ENCODE measurements at regions not wholly inside any gene's neighbourhood (a gene's known extent, or its start where the extent isn't known, plus 50 kb on each side); places are given as distances from the start of the nearest gene placed in this dataset.

DNA sequence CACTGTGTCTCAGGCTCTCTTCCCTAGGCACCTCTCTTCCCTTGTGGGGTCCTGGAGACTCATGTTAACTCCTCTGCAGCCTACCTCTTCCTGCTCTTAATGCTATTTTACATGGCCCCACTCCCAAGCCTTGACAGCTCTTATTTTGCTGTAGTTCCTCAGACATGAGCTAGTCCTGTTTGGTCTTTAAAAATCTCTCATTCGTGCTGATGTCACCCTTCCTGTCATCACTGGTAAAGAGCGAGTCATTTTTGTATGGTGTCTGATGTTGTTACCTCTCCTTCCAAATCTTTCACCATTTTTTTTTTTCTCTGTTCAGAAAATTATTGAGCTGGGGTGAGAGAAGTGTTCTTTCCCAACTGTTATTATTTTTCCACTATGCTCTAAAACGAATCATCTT lies 84.8 kb upstream of the ZBED5 start:
- intact Hi-C loops (cut with DNase I; ENCODE audit: low total_unique reads) = no loop called here
- H3K4me1 ChIP-seq = no peaks in the 10 kb centered on the region
- DNase-seq (ENCODE audit: low spot score in 2 of 2) = no peak
- TF ChIP-seq POLR2AphosphoS5 (IDR thresholded peaks at IDR 0.05) = no peak
- no peak for TF ChIP-seq CTCF (IDR thresholded peaks at IDR 0.05)
- no peak for TF ChIP-seq POLR2A (IDR thresholded peaks at IDR 0.05)
- H3K9me3 ChIP-seq = no peaks in the 10 kb centered on the region
- no peak overlapping the region for H3K27ac ChIP-seq
- no peaks in the 10 kb centered on the region for H3K27me3 ChIP-seq
- H3K4me3 ChIP-seq = no peak overlapping the region
- H3K36me3 ChIP-seq = no peaks in the 10 kb centered on the region

DNA sequence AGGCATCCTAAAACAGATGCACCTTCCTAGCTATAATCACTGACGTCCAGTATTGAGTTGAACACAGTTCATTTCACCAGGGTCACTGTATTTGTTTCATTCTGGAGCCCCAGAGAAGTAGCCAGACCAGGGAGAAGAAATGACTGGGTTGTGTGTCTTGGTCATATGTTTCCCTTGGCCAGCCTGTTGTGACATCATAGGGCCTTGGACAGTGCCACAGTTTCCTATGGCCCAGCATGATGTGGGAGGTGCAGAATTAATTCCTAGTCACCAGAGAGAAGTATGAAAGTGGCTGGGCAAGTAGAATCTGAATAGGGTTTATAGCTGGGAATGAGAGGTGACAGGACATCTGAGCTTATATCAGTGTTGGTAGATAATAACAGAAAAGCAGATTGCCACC lies 84.0 kb upstream of the ZBED5 start:
- Histone ChIP-seq H3K27me3 (no peaks in the 10 kb centered on the region), H3K27ac (no peak overlapping the region), H3K36me3 (no peaks in the 10 kb centered on the region), H3K4me3 (no peak overlapping the region), H3K4me1 (no peaks in the 10 kb centered on the region), H3K9me3 (no peaks in the 10 kb centered on the region)
- TF ChIP-seq CTCF (IDR thresholded peaks at IDR 0.05) (no peak), POLR2AphosphoS5 (IDR thresholded peaks at IDR 0.05) (no peak), POLR2A (IDR thresholded peaks at IDR 0.05) (no peak)
- intact Hi-C loops (cut with DNase I; ENCODE audit: low total_unique reads) = no loop called here
- DNase-seq (ENCODE audit: low spot score in 2 of 2) = no peak

- Histone ChIP-seq H3K27me3 (no peaks in the 10 kb centered on the region), H3K9me3 (no peaks in the 10 kb centered on the region), H3K4me1 (no peaks in the 10 kb centered on the region), H3K36me3 (no peaks in the 10 kb centered on the region), H3K4me3 (no peak overlapping the region), H3K27ac (peak overlapping the region in 1 of 2 donors; percentile 30)
- TF ChIP-seq CTCF (IDR thresholded peaks at IDR 0.05) (no peak), POLR2A (IDR thresholded peaks at IDR 0.05) (no peak), POLR2AphosphoS5 (IDR thresholded peaks at IDR 0.05) (peak in 1 of 3 donors; percentile 23)
- intact Hi-C loops (cut with DNase I; ENCODE audit: low total_unique reads) = no loop called here
- DNase-seq (ENCODE audit: low spot score in 2 of 2) = peak in 1 of 2 donors; percentile 62
Observed at GRCh38 chr11:10941414-10941813, 83.6 kb upstream of the ZBED5 start.

- no peaks in the 10 kb centered on the region for H3K27me3 ChIP-seq
- no peaks in the 10 kb centered on the region for H3K4me1 ChIP-seq
- no peak for DNase-seq (ENCODE audit: low spot score in 2 of 2)
- intact Hi-C loops (cut with DNase I; ENCODE audit: low total_unique reads) = loop anchor here (10.0 kb wide), 1 partner anchor 76 kb away; no protein-coding TSS in a partner anchor
- no peak overlapping the region for H3K27ac ChIP-seq
- no peak overlapping the region for H3K4me3 ChIP-seq
- no peaks in the 10 kb centered on the region for H3K9me3 ChIP-seq
- no peaks in the 10 kb centered on the region for H3K36me3 ChIP-seq
- TF ChIP-seq POLR2AphosphoS5 (IDR thresholded peaks at IDR 0.05) = no peak
- no peak for TF ChIP-seq CTCF (IDR thresholded peaks at IDR 0.05)
- no peak for TF ChIP-seq POLR2A (IDR thresholded peaks at IDR 0.05)
Observed at GRCh38 chr11:10938650-10939387, 81.0 kb upstream of the ZBED5 start.

DNA sequence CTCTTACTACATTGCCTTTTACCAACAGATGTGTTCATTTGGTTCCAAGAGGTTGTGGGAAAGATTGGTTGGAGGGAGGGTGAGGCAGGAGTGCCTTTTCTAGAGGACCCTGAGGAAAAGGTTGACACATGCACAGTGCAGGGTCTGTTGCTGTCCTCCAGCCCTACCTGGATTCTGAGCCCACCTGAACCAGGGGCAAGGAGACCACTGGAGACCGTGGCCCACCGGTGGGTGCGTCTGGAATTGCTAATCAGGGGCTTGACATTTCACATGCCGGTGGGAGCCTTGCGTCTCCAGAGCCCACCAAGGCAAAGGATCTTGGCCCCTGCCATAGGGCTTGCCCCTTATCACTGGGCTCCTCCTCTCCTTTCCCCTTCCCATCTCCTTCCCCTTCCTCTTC lies 80.4 kb upstream of the ZBED5 start:
- no peak overlapping the region for H3K27ac ChIP-seq
- no peak for DNase-seq (ENCODE audit: low spot score in 2 of 2)
- H3K4me3 ChIP-seq = no peak overlapping the region
- no peaks in the 10 kb centered on the region for H3K4me1 ChIP-seq
- no peak for TF ChIP-seq POLR2AphosphoS5 (IDR thresholded peaks at IDR 0.05)
- TF ChIP-seq CTCF (IDR thresholded peaks at IDR 0.05) = no peak
- no peak for TF ChIP-seq POLR2A (IDR thresholded peaks at IDR 0.05)
- H3K36me3 ChIP-seq = no peaks in the 10 kb centered on the region
- intact Hi-C loops (cut with DNase I; ENCODE audit: low total_unique reads) = loop anchor here (10.0 kb wide), 1 partner anchor 77 kb away; no protein-coding TSS in a partner anchor
- no peaks in the 10 kb centered on the region for H3K9me3 ChIP-seq
- no peaks in the 10 kb centered on the region for H3K27me3 ChIP-seq
